Uterus (tissue), 3 donors: ENCODE measurements at regions not wholly inside any gene's neighbourhood (a gene's known extent, or its start where the extent isn't known, plus 50 kb on each side); places are given as distances from the start of the nearest gene placed in this dataset.
A peak's percentile ranks its signal among the peaks of the same experiment; 100 is the strongest.

Experiments
- DNase-seq, 2 donors: peaks; one replicate each; pipeline ENCODE4 v3.0.0-alpha.2; 2019 to 2020
- H3K27ac ChIP-seq, 2 donors: fragments of 200-600 bp; sonication (generic); 1 replicate in 1 of 2; 2 replicates in 1 of 2; pipeline ENCODE4 v1.5.1; 2016 to 2018
- H3K27me3 ChIP-seq, 2 donors: fragments of 200-600 bp; sonication (generic); one replicate each; pipeline ENCODE4 v1.5.1; 2018 to 2019; ENCODE audit warnings: control low read depth in 1 of 2
- H3K36me3 ChIP-seq, 2 donors: fragments of 200-600 bp; sonication (generic); one replicate each; pipeline ENCODE4 v1.5.1; 2019; ENCODE audit warnings: control low read depth in 1 of 2
- H3K4me1 ChIP-seq, 2 donors: fragments of 200-600 bp; sonication (generic); one replicate each; pipeline ENCODE4 v1.5.1; 2018 to 2019; ENCODE audit warnings: control low read depth in 1 of 2
- H3K4me3 ChIP-seq, 2 donors: fragments of 200-600 bp; sonication (generic); 1 replicate in 1 of 2; 2 replicates in 1 of 2; pipeline ENCODE4 v1.5.1; 2018 to 2019; ENCODE audit warnings: mild to moderate bottlenecking in 1 of 2
- H3K9me3 ChIP-seq, 2 donors: fragments of 200-600 bp; sonication (generic); one replicate each; pipeline ENCODE4 v1.5.1; 2019; ENCODE audit warnings: control low read depth in 1 of 2
- POLR2A ChIP-seq, 2 donors: fragments of 450-650 bp; IDR thresholded peaks; one replicate each; pipeline ENCODE4 v1.6.1; 2016; ENCODE audit warnings: antibody characterized with exemption in 2 of 2, mild to moderate bottlenecking in 1 of 2, moderate library complexity in 1 of 2
- intact Hi-C: fragments of 100-400 bp; cut with DNase I; formaldehyde crosslinking; loops from one replicate; pipeline ENCODE4 v1.15.1; 2023; ENCODE audit warnings: low total_unique reads
- TF ChIP-seq, protein P1 (sequence below), 4 experiments: fragments of 200-600 bp in 2 of 4; fragments of 450-650 bp in 2 of 4; sonication (generic) in 2 of 4; IDR thresholded peaks; one replicate each; pipeline ENCODE4 v1.5.1; 2016 to 2019; ENCODE audit warnings: antibody characterized with exemption in 4 of 4, mild to moderate bottlenecking in 2 of 4, moderate library complexity in 1 of 4
- donor health status: DM: yes; HTN: yes; CAD: no.

GRCh38 chr2:19736191-19736831 lies 165.5 kb downstream of the TTC32 start:
- intact Hi-C loops = no loop called here
- H3K4me1 ChIP-seq = no peaks in the 10 kb centered on the region
- H3K27me3 ChIP-seq = no peaks in the 10 kb centered on the region
- TF ChIP-seq POLR2A (IDR thresholded peaks at IDR 0.05) = no peak
- TF ChIP-seq, protein P1, sequence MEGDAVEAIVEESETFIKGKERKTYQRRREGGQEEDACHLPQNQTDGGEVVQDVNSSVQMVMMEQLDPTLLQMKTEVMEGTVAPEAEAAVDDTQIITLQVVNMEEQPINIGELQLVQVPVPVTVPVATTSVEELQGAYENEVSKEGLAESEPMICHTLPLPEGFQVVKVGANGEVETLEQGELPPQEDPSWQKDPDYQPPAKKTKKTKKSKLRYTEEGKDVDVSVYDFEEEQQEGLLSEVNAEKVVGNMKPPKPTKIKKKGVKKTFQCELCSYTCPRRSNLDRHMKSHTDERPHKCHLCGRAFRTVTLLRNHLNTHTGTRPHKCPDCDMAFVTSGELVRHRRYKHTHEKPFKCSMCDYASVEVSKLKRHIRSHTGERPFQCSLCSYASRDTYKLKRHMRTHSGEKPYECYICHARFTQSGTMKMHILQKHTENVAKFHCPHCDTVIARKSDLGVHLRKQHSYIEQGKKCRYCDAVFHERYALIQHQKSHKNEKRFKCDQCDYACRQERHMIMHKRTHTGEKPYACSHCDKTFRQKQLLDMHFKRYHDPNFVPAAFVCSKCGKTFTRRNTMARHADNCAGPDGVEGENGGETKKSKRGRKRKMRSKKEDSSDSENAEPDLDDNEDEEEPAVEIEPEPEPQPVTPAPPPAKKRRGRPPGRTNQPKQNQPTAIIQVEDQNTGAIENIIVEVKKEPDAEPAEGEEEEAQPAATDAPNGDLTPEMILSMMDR (IDR thresholded peaks at IDR 0.05) = no peak
- DNase-seq = no peak
- no peaks in the 10 kb centered on the region for H3K36me3 ChIP-seq
- H3K9me3 ChIP-seq = no peaks in the 10 kb centered on the region
- H3K4me3 ChIP-seq = no peak overlapping the region
- H3K27ac ChIP-seq = no peak overlapping the region

- H3K9me3 ChIP-seq = no peaks in the 10 kb centered on the region
- DNase-seq = peak in 1 of 2 donors; percentile 24
- H3K4me1 ChIP-seq = no peaks in the 10 kb centered on the region
- TF ChIP-seq, protein P1 (IDR thresholded peaks at IDR 0.05) = no peak
- TF ChIP-seq POLR2A (IDR thresholded peaks at IDR 0.05) = no peak
- no peaks in the 10 kb centered on the region for H3K27me3 ChIP-seq
- no peak overlapping the region for H3K4me3 ChIP-seq
- intact Hi-C loops = no loop called here
- no peaks in the 10 kb centered on the region for H3K36me3 ChIP-seq
- H3K27ac ChIP-seq = peak overlapping the region; percentile 64 to 70
Measured at GRCh38 chr2:19733951-19734425, 167.8 kb downstream of the TTC32 start.

DNA sequence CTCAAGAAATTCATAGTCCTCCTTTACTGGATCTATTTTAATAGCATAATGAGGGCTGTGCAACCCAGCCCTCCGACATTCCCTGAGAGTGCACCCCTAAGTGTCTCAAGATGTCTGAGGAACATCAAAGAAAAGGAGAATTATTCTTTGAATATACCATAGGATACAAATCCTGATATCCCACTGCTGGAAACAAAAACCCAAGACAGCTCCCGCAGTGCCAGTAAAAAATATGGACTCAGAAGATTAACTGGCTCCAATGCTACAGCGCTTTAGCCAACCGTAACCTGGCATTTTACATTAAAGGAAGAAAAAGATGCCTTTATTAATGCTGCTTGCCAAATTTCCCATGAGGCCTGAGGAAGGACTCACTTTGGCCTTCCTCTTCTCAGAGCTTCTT lies 168.4 kb downstream of the TTC32 start:
- DNase-seq = no peak
- no peaks in the 10 kb centered on the region for H3K4me1 ChIP-seq
- peak overlapping the region; percentile 64 to 70 for H3K27ac ChIP-seq
- TF ChIP-seq POLR2A (IDR thresholded peaks at IDR 0.05) = no peak
- TF ChIP-seq, protein P1 (IDR thresholded peaks at IDR 0.05) = no peak
- H3K27me3 ChIP-seq = no peaks in the 10 kb centered on the region
- H3K4me3 ChIP-seq = no peak overlapping the region
- intact Hi-C loops = no loop called here
- no peaks in the 10 kb centered on the region for H3K9me3 ChIP-seq
- H3K36me3 ChIP-seq = no peaks in the 10 kb centered on the region

DNA sequence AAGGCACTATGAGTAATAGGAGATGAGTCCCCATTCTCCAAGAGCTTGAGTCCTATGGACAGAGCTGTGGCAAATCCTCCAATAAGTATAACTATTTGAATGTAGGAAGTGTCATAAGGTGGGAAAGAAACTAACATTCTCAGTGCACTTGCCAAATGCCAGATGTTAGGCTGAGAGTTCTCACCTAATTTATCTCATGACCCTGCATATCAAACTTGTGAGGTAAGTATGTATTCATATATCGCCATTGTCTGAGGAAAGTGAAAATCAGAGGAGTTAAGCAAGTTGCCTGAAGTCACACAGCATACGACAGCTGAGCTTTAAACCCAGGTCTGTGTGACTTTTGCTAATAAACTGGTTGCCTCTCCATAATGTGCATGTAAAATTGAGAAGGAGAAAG lies 169.5 kb downstream of the TTC32 start:
- intact Hi-C loops = no loop called here
- no peak overlapping the region for H3K27ac ChIP-seq

GRCh38 chr2:19731515-19731914 lies 170.3 kb downstream of the TTC32 start:
- DNase-seq = no peak
- intact Hi-C loops = no loop called here
- no peak for TF ChIP-seq POLR2A (IDR thresholded peaks at IDR 0.05)
- TF ChIP-seq, protein P1 (IDR thresholded peaks at IDR 0.05) = no peak
- Histone ChIP-seq H3K36me3 (no peaks in the 10 kb centered on the region), H3K27ac (no peak overlapping the region), H3K4me3 (no peak overlapping the region), H3K9me3 (no peaks in the 10 kb centered on the region), H3K4me1 (no peaks in the 10 kb centered on the region), H3K27me3 (no peaks in the 10 kb centered on the region)

More for the DNA sequence above, 169.5 kb downstream of the TTC32 start:
- Histone ChIP-seq H3K9me3 (no peaks in the 10 kb centered on the region), H3K27me3 (no peaks in the 10 kb centered on the region), H3K4me1 (no peaks in the 10 kb centered on the region), H3K36me3 (no peaks in the 10 kb centered on the region), H3K4me3 (no peak overlapping the region)
- no peak for TF ChIP-seq POLR2A (IDR thresholded peaks at IDR 0.05)
- TF ChIP-seq, protein P1 (IDR thresholded peaks at IDR 0.05) = no peak
- no peak for DNase-seq
